ENCODE measurements at regions not wholly inside any gene's neighbourhood (a gene's known extent, or its start where the extent isn't known, plus 50 kb on each side); places are given as distances from the start of the nearest gene placed in this dataset.

GRCh38 chr3:103657756-103658155 lies 1222.9 kb downstream of the ZPLD1 start:
- Histone ChIP-seq H3K27me3 (ENCODE audit: insufficient read depth, low read depth, severe bottlenecking) (no peaks in the 10 kb centered on the region), H3K36me3 (no peaks in the 10 kb centered on the region), H3K4me3 (ENCODE audit: low read depth, low read length) (no peak overlapping the region), H3K27ac (no peak overlapping the region), H3K9me3 (ENCODE audit: severe bottlenecking) (no peaks in the 10 kb centered on the region)
- DNase-seq = no peak
- TF ChIP-seq CTCF (IDR thresholded peaks at IDR 0.05; ENCODE audit: low read depth, low read length) = no peak

GRCh38 chr3:103660810-103661209 lies 1226.0 kb downstream of the ZPLD1 start:
- Histone ChIP-seq H3K36me3 (no peaks in the 10 kb centered on the region), H3K4me3 (ENCODE audit: low read depth, low read length) (no peak overlapping the region), H3K27me3 (ENCODE audit: insufficient read depth, low read depth, severe bottlenecking) (no peaks in the 10 kb centered on the region), H3K9me3 (ENCODE audit: severe bottlenecking) (no peaks in the 10 kb centered on the region), H3K27ac (no peak overlapping the region)
- no peak for TF ChIP-seq CTCF (IDR thresholded peaks at IDR 0.05; ENCODE audit: low read depth, low read length)
- no peak for DNase-seq

GRCh38 chr3:103662591-103662990 lies 1227.8 kb downstream of the ZPLD1 start:
- Histone ChIP-seq H3K4me3 (ENCODE audit: low read depth, low read length) (no peak overlapping the region), H3K36me3 (no peaks in the 10 kb centered on the region), H3K27ac (no peak overlapping the region), H3K27me3 (ENCODE audit: insufficient read depth, low read depth, severe bottlenecking) (no peaks in the 10 kb centered on the region), H3K9me3 (ENCODE audit: severe bottlenecking) (no peaks in the 10 kb centered on the region)
- no peak for DNase-seq
- TF ChIP-seq CTCF (IDR thresholded peaks at IDR 0.05; ENCODE audit: low read depth, low read length) = no peak

GRCh38 chr3:103672346-103672745 lies 1237.5 kb downstream of the ZPLD1 start:
- H3K4me3 ChIP-seq (ENCODE audit: low read depth, low read length) = no peak overlapping the region
- no peaks in the 10 kb centered on the region for H3K9me3 ChIP-seq (ENCODE audit: severe bottlenecking)
- DNase-seq = no peak
- no peaks in the 10 kb centered on the region for H3K36me3 ChIP-seq
- no peaks in the 10 kb centered on the region for H3K27me3 ChIP-seq (ENCODE audit: insufficient read depth, low read depth, severe bottlenecking)
- no peak for TF ChIP-seq CTCF (IDR thresholded peaks at IDR 0.05; ENCODE audit: low read depth, low read length)
- no peak overlapping the region for H3K27ac ChIP-seq

GRCh38 chr3:103684904-103685303 lies 1250.1 kb downstream of the ZPLD1 start:
- no peaks in the 10 kb centered on the region for H3K9me3 ChIP-seq (ENCODE audit: severe bottlenecking)
- no peaks in the 10 kb centered on the region for H3K27me3 ChIP-seq (ENCODE audit: insufficient read depth, low read depth, severe bottlenecking)
- H3K36me3 ChIP-seq = no peaks in the 10 kb centered on the region
- H3K27ac ChIP-seq = no peak overlapping the region
- DNase-seq = no peak
- no peak overlapping the region for H3K4me3 ChIP-seq (ENCODE audit: low read depth, low read length)
- no peak for TF ChIP-seq CTCF (IDR thresholded peaks at IDR 0.05; ENCODE audit: low read depth, low read length)

GRCh38 chr3:103685939-103686338 lies 1251.1 kb downstream of the ZPLD1 start:
- Histone ChIP-seq H3K27me3 (ENCODE audit: insufficient read depth, low read depth, severe bottlenecking) (no peaks in the 10 kb centered on the region), H3K4me3 (ENCODE audit: low read depth, low read length) (no peak overlapping the region), H3K36me3 (no peaks in the 10 kb centered on the region), H3K9me3 (ENCODE audit: severe bottlenecking) (no peaks in the 10 kb centered on the region), H3K27ac (no peak overlapping the region)
- no peak for TF ChIP-seq CTCF (IDR thresholded peaks at IDR 0.05; ENCODE audit: low read depth, low read length)
- DNase-seq = no peak
